HFF-Myc (cell line): ENCODE measurements at regions not wholly inside any gene's neighbourhood (a gene's known extent, or its start where the extent isn't known, plus 50 kb on each side); places are given as distances from the start of the nearest gene placed in this dataset.

Source experiments
- DNase-seq: peaks from one replicate; pipeline ENCODE4 v3.0.0-alpha.2; 2011; ENCODE audit warnings: low read depth; ENCODE audit errors: extremely low read depth
- H3K4me3 ChIP-seq: replicated peaks from 2 replicates; pipeline ENCODE4 v1.5.1; 2011; ENCODE audit warnings: low read depth, mild to moderate bottlenecking, control low read depth, low read length
- TF ChIP-seq, protein P1 (sequence below): IDR thresholded peaks from 2 replicates; pipeline ENCODE4 v1.5.1; 2012; ENCODE audit warnings: mild to moderate bottlenecking, low read depth, low read length, control low read depth; ENCODE audit errors: missing control alignments

- DNase-seq: no peak
- H3K4me3 ChIP-seq: no peak overlapping the region
- TF ChIP-seq, protein P1, sequence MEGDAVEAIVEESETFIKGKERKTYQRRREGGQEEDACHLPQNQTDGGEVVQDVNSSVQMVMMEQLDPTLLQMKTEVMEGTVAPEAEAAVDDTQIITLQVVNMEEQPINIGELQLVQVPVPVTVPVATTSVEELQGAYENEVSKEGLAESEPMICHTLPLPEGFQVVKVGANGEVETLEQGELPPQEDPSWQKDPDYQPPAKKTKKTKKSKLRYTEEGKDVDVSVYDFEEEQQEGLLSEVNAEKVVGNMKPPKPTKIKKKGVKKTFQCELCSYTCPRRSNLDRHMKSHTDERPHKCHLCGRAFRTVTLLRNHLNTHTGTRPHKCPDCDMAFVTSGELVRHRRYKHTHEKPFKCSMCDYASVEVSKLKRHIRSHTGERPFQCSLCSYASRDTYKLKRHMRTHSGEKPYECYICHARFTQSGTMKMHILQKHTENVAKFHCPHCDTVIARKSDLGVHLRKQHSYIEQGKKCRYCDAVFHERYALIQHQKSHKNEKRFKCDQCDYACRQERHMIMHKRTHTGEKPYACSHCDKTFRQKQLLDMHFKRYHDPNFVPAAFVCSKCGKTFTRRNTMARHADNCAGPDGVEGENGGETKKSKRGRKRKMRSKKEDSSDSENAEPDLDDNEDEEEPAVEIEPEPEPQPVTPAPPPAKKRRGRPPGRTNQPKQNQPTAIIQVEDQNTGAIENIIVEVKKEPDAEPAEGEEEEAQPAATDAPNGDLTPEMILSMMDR: no peak
Observed at GRCh38 chr17:33935822-33936221, 319.3 kb upstream of the CCL2 start.

DNA sequence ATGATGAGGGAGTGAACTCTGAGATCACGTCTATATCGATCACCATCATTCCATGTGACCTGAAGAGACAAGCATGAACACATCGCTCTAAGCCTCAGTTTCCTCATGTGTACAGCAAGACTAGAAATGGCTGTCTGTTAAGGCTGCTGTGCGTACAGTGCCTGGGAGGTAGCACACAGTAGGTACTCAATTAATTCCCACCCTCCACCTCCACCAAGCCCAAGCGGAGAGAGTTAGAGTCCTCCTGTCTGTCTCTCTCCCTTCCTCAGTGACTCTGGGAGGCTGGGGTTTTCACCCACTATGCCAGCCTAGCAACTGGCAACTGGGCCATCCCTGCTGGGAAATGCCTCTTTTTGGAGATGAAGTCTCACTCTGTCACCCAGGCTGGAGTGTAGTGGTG is 318.3 kb upstream of the CCL2 start:
- DNase-seq: no peak
- TF ChIP-seq, protein P1: no peak
- no peak overlapping the region for H3K4me3 ChIP-seq

- H3K4me3 ChIP-seq: no peak overlapping the region
- no peak for DNase-seq
- TF ChIP-seq, protein P1: no peak
Observed at GRCh38 chr17:33939959-33940358, 315.1 kb upstream of the CCL2 start.

- H3K4me3 ChIP-seq: no peak overlapping the region
- TF ChIP-seq, protein P1: no peak
Observed at GRCh38 chr17:33940769-33941370, 314.2 kb upstream of the CCL2 start.

DNA sequence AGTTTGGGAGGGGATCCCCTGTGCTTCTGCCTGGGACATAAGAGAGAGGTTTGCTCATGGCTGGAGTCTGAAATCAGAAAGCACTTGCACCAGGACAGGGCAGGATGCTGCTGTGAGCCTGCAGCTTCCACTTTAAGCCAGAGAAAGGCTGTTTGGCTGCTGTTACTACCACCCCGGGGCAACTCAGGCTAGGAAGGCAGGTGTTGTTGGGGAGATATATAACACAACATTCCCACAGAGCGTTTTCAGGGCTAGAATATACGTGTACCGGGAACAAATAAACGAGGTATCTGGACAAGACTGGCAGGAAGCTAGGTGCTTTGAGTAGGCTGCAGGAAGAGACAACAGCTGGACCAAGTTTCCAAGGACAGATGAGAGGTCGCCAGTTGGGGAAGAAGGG is 313.3 kb upstream of the CCL2 start:
- TF ChIP-seq, protein P1: no peak
- no peak overlapping the region for H3K4me3 ChIP-seq
- no peak for DNase-seq

More at GRCh38 chr17:33940769-33941370, 314.2 kb upstream of the CCL2 start:
- no peak for DNase-seq

GRCh38 chr17:33942414-33942813 is 312.7 kb upstream of the CCL2 start:
- no peak for DNase-seq
- TF ChIP-seq, protein P1: no peak
- no peak overlapping the region for H3K4me3 ChIP-seq

- TF ChIP-seq, protein P1: no peak
- DNase-seq: no peak
Observed at GRCh38 chr17:33944412-33944811, 310.7 kb upstream of the CCL2 start.

More at GRCh38 chr17:33944412-33944811, 310.7 kb upstream of the CCL2 start:
- no peak overlapping the region for H3K4me3 ChIP-seq
